ENCODE measurements at regions not wholly inside any gene's neighbourhood (a gene's known extent, or its start where the extent isn't known, plus 50 kb on each side); places are given as distances from the start of the nearest gene placed in this dataset.
A peak's percentile ranks its signal among the peaks of the same experiment; 100 is the strongest.

- Histone ChIP-seq H3K4me3 (ENCODE audit: low read depth in 1 of 3, low read length in 3 of 3) (no peak overlapping the region), H3K9ac (ENCODE audit: low read depth in 1 of 2, low read length in 2 of 2) (no peak overlapping the region), H3K27ac (ENCODE audit: low read depth in 1 of 2, low read length in 2 of 2) (no peak overlapping the region), H3K4me1 (ENCODE audit: control insufficient read depth in 4 of 4, insufficient read depth in 4 of 4, low read length in 3 of 4) (peaks cover 0 to 4% (median 1%) of the 10 kb centered on the region in 4 donors), H3K9me3 (ENCODE audit: control insufficient read depth in 4 of 4, low read length in 3 of 4) (no peaks in the 10 kb centered on the region), H3K27me3 (ENCODE audit: control insufficient read depth in 4 of 4, insufficient read depth in 4 of 4, low read length in 3 of 4) (no peaks in the 10 kb centered on the region), H3K36me3 (ENCODE audit: control insufficient read depth in 4 of 4, insufficient read depth in 3 of 4, low read depth in 1 of 4, low read length in 3 of 4) (no peaks in the 10 kb centered on the region)
- TF ChIP-seq, protein P1, sequence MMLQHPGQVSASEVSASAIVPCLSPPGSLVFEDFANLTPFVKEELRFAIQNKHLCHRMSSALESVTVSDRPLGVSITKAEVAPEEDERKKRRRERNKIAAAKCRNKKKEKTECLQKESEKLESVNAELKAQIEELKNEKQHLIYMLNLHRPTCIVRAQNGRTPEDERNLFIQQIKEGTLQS (IDR thresholded peaks at IDR 0.05): no peak
- DNase-seq (ENCODE audit: low spot score): no peak
- WGBS: 90% methylated on average over 11 of the region's 11 CpGs
Observed at GRCh38 chr12:114774197-114774596, 90.2 kb upstream of the TBX3 start.

DNA sequence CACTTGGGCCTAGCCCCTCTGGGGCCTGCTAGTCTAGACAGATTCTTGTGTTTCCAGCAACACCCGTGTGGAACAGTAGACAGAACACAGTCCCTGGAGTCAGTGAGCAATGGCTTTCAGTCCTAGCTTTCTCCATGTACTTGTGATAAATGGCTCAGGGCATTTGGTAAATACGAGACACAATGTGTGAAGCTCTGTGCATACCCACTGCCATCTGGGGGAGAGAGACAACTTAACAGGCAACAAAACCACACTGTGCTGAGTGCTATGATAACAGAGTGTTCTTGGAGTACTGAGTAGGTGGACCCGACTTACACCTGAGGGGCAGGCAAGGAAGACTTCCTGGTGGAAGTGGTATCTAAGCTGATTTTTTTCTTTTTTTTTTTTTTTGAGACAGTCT is 86.3 kb upstream of the TBX3 start:
- Histone ChIP-seq H3K9ac (ENCODE audit: low read depth in 1 of 2, low read length in 2 of 2) (no peak overlapping the region), H3K27me3 (ENCODE audit: control insufficient read depth in 4 of 4, insufficient read depth in 4 of 4, low read length in 3 of 4) (no peaks in the 10 kb centered on the region), H3K9me3 (ENCODE audit: control insufficient read depth in 4 of 4, low read length in 3 of 4) (no peaks in the 10 kb centered on the region), H3K4me1 (ENCODE audit: control insufficient read depth in 4 of 4, insufficient read depth in 4 of 4, low read length in 3 of 4) (peaks cover 0 to 4% (median 1%) of the 10 kb centered on the region in 4 donors), H3K27ac (ENCODE audit: low read depth in 1 of 2, low read length in 2 of 2) (no peak overlapping the region), H3K4me3 (ENCODE audit: low read depth in 1 of 3, low read length in 3 of 3) (no peak overlapping the region), H3K36me3 (ENCODE audit: control insufficient read depth in 4 of 4, insufficient read depth in 3 of 4, low read depth in 1 of 4, low read length in 3 of 4) (no peaks in the 10 kb centered on the region)
- WGBS: 92% methylated on average over 3 of the region's 3 CpGs
- DNase-seq (ENCODE audit: low spot score): no peak
- TF ChIP-seq REST (IDR thresholded peaks at IDR 0.05): no peak
- TF ChIP-seq, protein P2, sequence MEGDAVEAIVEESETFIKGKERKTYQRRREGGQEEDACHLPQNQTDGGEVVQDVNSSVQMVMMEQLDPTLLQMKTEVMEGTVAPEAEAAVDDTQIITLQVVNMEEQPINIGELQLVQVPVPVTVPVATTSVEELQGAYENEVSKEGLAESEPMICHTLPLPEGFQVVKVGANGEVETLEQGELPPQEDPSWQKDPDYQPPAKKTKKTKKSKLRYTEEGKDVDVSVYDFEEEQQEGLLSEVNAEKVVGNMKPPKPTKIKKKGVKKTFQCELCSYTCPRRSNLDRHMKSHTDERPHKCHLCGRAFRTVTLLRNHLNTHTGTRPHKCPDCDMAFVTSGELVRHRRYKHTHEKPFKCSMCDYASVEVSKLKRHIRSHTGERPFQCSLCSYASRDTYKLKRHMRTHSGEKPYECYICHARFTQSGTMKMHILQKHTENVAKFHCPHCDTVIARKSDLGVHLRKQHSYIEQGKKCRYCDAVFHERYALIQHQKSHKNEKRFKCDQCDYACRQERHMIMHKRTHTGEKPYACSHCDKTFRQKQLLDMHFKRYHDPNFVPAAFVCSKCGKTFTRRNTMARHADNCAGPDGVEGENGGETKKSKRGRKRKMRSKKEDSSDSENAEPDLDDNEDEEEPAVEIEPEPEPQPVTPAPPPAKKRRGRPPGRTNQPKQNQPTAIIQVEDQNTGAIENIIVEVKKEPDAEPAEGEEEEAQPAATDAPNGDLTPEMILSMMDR (IDR thresholded peaks at IDR 0.05; ENCODE audit: low read depth, low read length, missing input control): peak; percentile 2
- TF ChIP-seq RAD21 (IDR thresholded peaks at IDR 0.05): peak in 1 of 2 donors; percentile 48

GRCh38 chr12:114769634-114770033 is 85.7 kb upstream of the TBX3 start:
- TF ChIP-seq RXRA (IDR thresholded peaks at IDR 0.05): peak in 1 of 2 donors; percentile 79
- TF ChIP-seq YY1 (IDR thresholded peaks at IDR 0.05): peak; percentile 25
- peak; percentile 33 to 49 for TF ChIP-seq RAD21 (IDR thresholded peaks at IDR 0.05)
- peak; percentile 45 for TF ChIP-seq ZBTB33 (IDR thresholded peaks at IDR 0.05)
- no peak for TF ChIP-seq FOXA1 (IDR thresholded peaks at IDR 0.05)
- TF ChIP-seq NR2F2 (IDR thresholded peaks at IDR 0.05): no peak
- TF ChIP-seq, protein P3, sequence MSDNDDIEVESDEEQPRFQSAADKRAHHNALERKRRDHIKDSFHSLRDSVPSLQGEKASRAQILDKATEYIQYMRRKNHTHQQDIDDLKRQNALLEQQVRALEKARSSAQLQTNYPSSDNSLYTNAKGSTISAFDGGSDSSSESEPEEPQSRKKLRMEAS (IDR thresholded peaks at IDR 0.05): peak; percentile 12
- peak; percentile 19 to 67 for TF ChIP-seq HNF4A (conservative IDR thresholded peaks at IDR 0.05)
- H3K27ac ChIP-seq (ENCODE audit: low read depth in 1 of 2, low read length in 2 of 2): no peak overlapping the region
- H3K9me3 ChIP-seq (ENCODE audit: control insufficient read depth in 4 of 4, low read length in 3 of 4): no peaks in the 10 kb centered on the region
- no peak overlapping the region for H3K4me3 ChIP-seq (ENCODE audit: low read depth in 1 of 3, low read length in 3 of 3)
- H3K27me3 ChIP-seq (ENCODE audit: control insufficient read depth in 4 of 4, insufficient read depth in 4 of 4, low read length in 3 of 4): no peaks in the 10 kb centered on the region
- no peaks in the 10 kb centered on the region for H3K36me3 ChIP-seq (ENCODE audit: control insufficient read depth in 4 of 4, insufficient read depth in 3 of 4, low read depth in 1 of 4, low read length in 3 of 4)
- no peak overlapping the region for H3K9ac ChIP-seq (ENCODE audit: low read depth in 1 of 2, low read length in 2 of 2)
- H3K4me1 ChIP-seq (ENCODE audit: control insufficient read depth in 4 of 4, insufficient read depth in 4 of 4, low read length in 3 of 4): peaks cover 0 to 4% (median 1%) of the 10 kb centered on the region in 4 donors
- no peak for DNase-seq (ENCODE audit: low spot score)
- 53% methylated on average over 4 of the region's 4 CpGs for WGBS

Data from liver (tissue), 8 donors.